ENCODE measurements at regions not wholly inside any gene's neighbourhood (a gene's known extent, or its start where the extent isn't known, plus 50 kb on each side); places are given as distances from the start of the nearest gene placed in this dataset.

DNA sequence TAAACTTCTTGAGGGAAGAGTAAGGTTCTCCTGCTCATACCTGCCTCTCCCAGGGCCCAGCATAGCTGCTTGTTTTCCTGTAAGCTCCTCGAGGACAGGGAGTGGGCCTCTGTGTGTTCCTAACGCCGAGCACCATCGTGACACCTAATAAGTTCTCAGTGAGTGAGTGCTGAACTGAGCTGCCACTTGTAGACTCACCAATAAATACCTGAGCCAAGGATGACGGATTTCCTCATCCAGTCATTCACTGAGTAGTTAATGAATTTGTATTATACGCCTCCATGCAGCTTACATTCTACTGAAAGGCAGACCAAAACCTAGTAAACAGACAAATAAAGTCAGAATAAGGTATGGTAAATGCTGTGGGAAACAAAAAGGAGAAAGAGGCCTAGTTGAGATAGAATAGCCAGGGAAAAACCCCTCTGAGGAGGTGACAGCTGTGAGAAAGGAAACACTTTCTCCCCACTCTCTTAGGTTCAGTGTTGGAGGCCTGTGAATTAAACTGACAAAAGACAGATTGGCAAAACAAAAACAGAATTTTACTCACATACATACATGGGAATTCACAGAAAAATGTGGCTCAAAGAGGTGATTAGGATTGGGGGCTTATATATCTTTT, 138.6 kb downstream of the B3GNT2 start:
- no peak for TF ChIP-seq POLR2A (IDR thresholded peaks at IDR 0.05; ENCODE audit: low read depth, low read length)
- no peak for TF ChIP-seq POLR2AphosphoS5 (IDR thresholded peaks at IDR 0.05; ENCODE audit: low read depth, low read length)
- no peak for TF ChIP-seq TAF1 (IDR thresholded peaks at IDR 0.05; ENCODE audit: borderline replicate concordance, low read depth, low read length)
